Thyroid gland (tissue), 4 donors: ENCODE measurements at regions not wholly inside any gene's neighbourhood (a gene's known extent, or its start where the extent isn't known, plus 50 kb on each side); places are given as distances from the start of the nearest gene placed in this dataset.

ENCODE experiments used
- CTCF ChIP-seq, 6 experiments: fragments of 200-600 bp in 3 of 6; fragments of 450-650 bp in 3 of 6; sonication (generic) in 3 of 6; IDR thresholded peaks; one replicate each; pipeline ENCODE4 v1.5.1; 2016 to 2019; ENCODE audit warnings: antibody characterized with exemption in 6 of 6, mild to moderate bottlenecking in 2 of 6, inconsistent platforms in 1 of 6, moderate library complexity in 1 of 6
- POLR2A ChIP-seq, 2 donors: fragments of 450-650 bp; IDR thresholded peaks; one replicate each; pipeline ENCODE4 v1.6.1; 2017; ENCODE audit warnings: antibody characterized with exemption in 2 of 2, mild to moderate bottlenecking in 2 of 2, moderate library complexity in 1 of 2

- TF ChIP-seq CTCF (IDR thresholded peaks at IDR 0.05) (peak in 1 of 6 experiments; percentile 25), POLR2A (IDR thresholded peaks at IDR 0.05) (no peak)
Measured at GRCh38 chr7:42736931-42737330, 174.9 kb downstream of the C7orf25 start.
